HS-27A (cell line): ENCODE measurements at regions not wholly inside any gene's neighbourhood (a gene's known extent, or its start where the extent isn't known, plus 50 kb on each side); places are given as distances from the start of the nearest gene placed in this dataset.
"Not testable (repeated sequence)": the region's sequence is repeated elsewhere in the genome, so short reads cannot be mapped to it uniquely, and the experiment has no call there.

Experiments used
- DNase-seq: peaks from one replicate; pipeline ENCODE4 v3.0.0-alpha.2; 2012; ENCODE audit warnings: low read depth, missing footprints

GRCh38 chr1:73842436-73842835 is 355.5 kb downstream of the LRRIQ3 start:
- no peak for DNase-seq

GRCh38 chr1:73839922-73840321 is 358.1 kb downstream of the LRRIQ3 start:
- DNase-seq: no peak

GRCh38 chr1:73832276-73833181 is 365.4 kb downstream of the LRRIQ3 start:
- no peak for DNase-seq

- not testable (repeated sequence) for DNase-seq
Measured at GRCh38 chr1:73827283-73827682, 370.7 kb downstream of the LRRIQ3 start.

GRCh38 chr1:73824065-73824464 is 373.9 kb downstream of the LRRIQ3 start:
- no peak for DNase-seq

GRCh38 chr1:73821520-73821919 is 376.5 kb downstream of the LRRIQ3 start:
- no peak for DNase-seq

- DNase-seq: no peak
Measured at GRCh38 chr1:73820843-73821242, 377.1 kb downstream of the LRRIQ3 start.

- DNase-seq: no peak
Measured at GRCh38 chr1:73813716-73814115, 384.3 kb downstream of the LRRIQ3 start.

- DNase-seq: no peak
Measured at GRCh38 chr1:73813236-73813635, 384.7 kb downstream of the LRRIQ3 start.

GRCh38 chr1:73811798-73812197 is 386.2 kb downstream of the LRRIQ3 start:
- no peak for DNase-seq

GRCh38 chr1:73804935-73805334 is 393.0 kb downstream of the LRRIQ3 start:
- DNase-seq: no peak

- DNase-seq: no peak
Measured at GRCh38 chr1:73803380-73803779, 394.6 kb downstream of the LRRIQ3 start.

GRCh38 chr1:73801912-73802429 is 396.0 kb downstream of the LRRIQ3 start:
- DNase-seq: no peak

GRCh38 chr1:73800376-73800775 is 397.6 kb downstream of the LRRIQ3 start:
- DNase-seq: no peak

GRCh38 chr1:73789965-73790364 is 408.0 kb downstream of the LRRIQ3 start:
- DNase-seq: no peak

- DNase-seq: no peak
Measured at GRCh38 chr1:73784026-73784425, 413.9 kb downstream of the LRRIQ3 start.

- DNase-seq: no peak
Measured at GRCh38 chr1:73783352-73783751, 414.6 kb downstream of the LRRIQ3 start.

- no peak for DNase-seq
Measured at GRCh38 chr1:73782901-73783300, 415.1 kb downstream of the LRRIQ3 start.

- DNase-seq: no peak
Measured at GRCh38 chr1:73781251-73781650, 416.7 kb downstream of the LRRIQ3 start.

GRCh38 chr1:73778471-73778870 is 419.5 kb downstream of the LRRIQ3 start:
- no peak for DNase-seq

- DNase-seq: no peak
Measured at GRCh38 chr1:73775896-73776295, 422.1 kb downstream of the LRRIQ3 start.

GRCh38 chr1:73772941-73773340 is 425.0 kb downstream of the LRRIQ3 start:
- DNase-seq: no peak

- DNase-seq: no peak
Measured at GRCh38 chr1:73771396-73771795, 426.6 kb downstream of the LRRIQ3 start.
